Right lobe of liver (tissue), 4 donors: ENCODE measurements at regions not wholly inside any gene's neighbourhood (a gene's known extent, or its start where the extent isn't known, plus 50 kb on each side); places are given as distances from the start of the nearest gene placed in this dataset.

Experiments
- POLR2A ChIP-seq: fragments of 450-650 bp; IDR thresholded peaks from one replicate; pipeline ENCODE4 v1.6.1; 2017; ENCODE audit warnings: antibody characterized with exemption, mild to moderate bottlenecking
- TF ChIP-seq, protein P1 (sequence below), 4 donors: fragments of 200-600 bp in 3 of 4; fragments of 450-650 bp in 1 of 4; IDR thresholded peaks; one replicate each; pipeline versions ENCODE4 v1.5.1 to v1.8.0; 2016 to 2022; ENCODE audit warnings: antibody characterized with exemption in 4 of 4, mild to moderate bottlenecking in 2 of 4
- donor health status: DM: no; HTN: no; CAD: no.
- donor health status: DM: no; HTN: no; CAD: no.
- donor health status: DM: no; HTN: yes; CAD: no.

DNA sequence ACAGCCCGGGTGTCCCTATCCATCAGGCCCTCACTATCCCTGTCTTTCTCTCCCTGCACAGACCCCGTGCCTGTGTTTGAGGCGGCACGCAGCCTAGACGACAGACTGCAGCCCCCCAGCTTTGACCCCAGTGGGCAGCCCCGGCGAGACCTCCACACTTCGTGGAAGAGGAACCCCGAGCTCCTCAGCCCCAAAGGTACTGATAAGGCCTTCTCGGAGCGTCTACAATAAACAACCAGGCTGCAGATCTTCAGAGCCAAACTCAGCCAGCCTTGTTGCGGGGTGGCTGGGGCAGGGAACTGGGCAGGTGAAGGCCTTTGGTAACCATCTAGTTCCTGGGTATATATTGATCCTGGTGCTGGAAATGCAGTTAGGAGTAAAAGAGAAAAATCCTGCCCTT, 77.5 kb downstream of the PHETA1 start:
- TF ChIP-seq, protein P1, sequence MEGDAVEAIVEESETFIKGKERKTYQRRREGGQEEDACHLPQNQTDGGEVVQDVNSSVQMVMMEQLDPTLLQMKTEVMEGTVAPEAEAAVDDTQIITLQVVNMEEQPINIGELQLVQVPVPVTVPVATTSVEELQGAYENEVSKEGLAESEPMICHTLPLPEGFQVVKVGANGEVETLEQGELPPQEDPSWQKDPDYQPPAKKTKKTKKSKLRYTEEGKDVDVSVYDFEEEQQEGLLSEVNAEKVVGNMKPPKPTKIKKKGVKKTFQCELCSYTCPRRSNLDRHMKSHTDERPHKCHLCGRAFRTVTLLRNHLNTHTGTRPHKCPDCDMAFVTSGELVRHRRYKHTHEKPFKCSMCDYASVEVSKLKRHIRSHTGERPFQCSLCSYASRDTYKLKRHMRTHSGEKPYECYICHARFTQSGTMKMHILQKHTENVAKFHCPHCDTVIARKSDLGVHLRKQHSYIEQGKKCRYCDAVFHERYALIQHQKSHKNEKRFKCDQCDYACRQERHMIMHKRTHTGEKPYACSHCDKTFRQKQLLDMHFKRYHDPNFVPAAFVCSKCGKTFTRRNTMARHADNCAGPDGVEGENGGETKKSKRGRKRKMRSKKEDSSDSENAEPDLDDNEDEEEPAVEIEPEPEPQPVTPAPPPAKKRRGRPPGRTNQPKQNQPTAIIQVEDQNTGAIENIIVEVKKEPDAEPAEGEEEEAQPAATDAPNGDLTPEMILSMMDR (IDR thresholded peaks at IDR 0.05), result no peak
- no peak for TF ChIP-seq POLR2A
